Smooth muscle cell (in vitro differentiated cells): ENCODE measurements at regions not wholly inside any gene's neighbourhood (a gene's known extent, or its start where the extent isn't known, plus 50 kb on each side); places are given as distances from the start of the nearest gene placed in this dataset.

Experiments used
- DNase-seq: peaks from one replicate; lab custom pipeline; 2025; ENCODE audit not compliant: unreplicated experiment; lab: John Stamatoyannopoulos, UW
- H2AFZ ChIP-seq: fragments of 200-600 bp; sonication (generic); 2 replicates; pipeline ENCODE4 v1.6.0; 2016; ENCODE audit warnings: antibody characterized with exemption, low read depth, mild to moderate bottlenecking
- H3F3A ChIP-seq: fragments of 200-600 bp; sonication (generic); 2 replicates; pipeline ENCODE4 v1.6.0; 2017; ENCODE audit warnings: antibody characterized with exemption, low read depth
- H3K27ac ChIP-seq: fragments of 200-600 bp; sonication (generic); 2 replicates; pipeline ENCODE4 v1.5.1; 2016; ENCODE audit warnings: low read depth, mild to moderate bottlenecking
- H3K27me3 ChIP-seq: fragments of 200-600 bp; sonication (generic); 2 replicates; pipeline ENCODE4 v1.6.1; 2016; ENCODE audit warnings: low read depth, mild to moderate bottlenecking
- H3K36me3 ChIP-seq: fragments of 200-600 bp; sonication (generic); 2 replicates; pipeline ENCODE4 v1.5.1; 2016; ENCODE audit warnings: low read depth
- H3K4me1 ChIP-seq: fragments of 200-600 bp; sonication (generic); 2 replicates; pipeline ENCODE4 v1.5.1; 2016; ENCODE audit warnings: low read depth
- H3K4me2 ChIP-seq: fragments of 200-600 bp; sonication (generic); 2 replicates; pipeline ENCODE4 v1.6.0; 2016; ENCODE audit warnings: mild to moderate bottlenecking
- H3K4me3 ChIP-seq: fragments of 200-600 bp; sonication (generic); 2 replicates; pipeline ENCODE4 v1.5.1; 2016; ENCODE audit warnings: mild to moderate bottlenecking
- H3K79me2 ChIP-seq: fragments of 200-600 bp; sonication (generic); 2 replicates; pipeline ENCODE4 v1.6.0; 2016; ENCODE audit warnings: low read depth, mild to moderate bottlenecking
- H3K9ac ChIP-seq: fragments of 200-600 bp; sonication (generic); 2 replicates; pipeline ENCODE4 v1.6.0; 2016; ENCODE audit warnings: low read depth
- H3K9me3 ChIP-seq: fragments of 200-600 bp; sonication (generic); replicated peaks from 2 replicates; pipeline ENCODE4 v1.5.1; 2016; ENCODE audit warnings: low read depth
- H4K20me1 ChIP-seq: fragments of 200-600 bp; sonication (generic); 2 replicates; pipeline ENCODE4 v1.6.0; 2016; ENCODE audit warnings: low read depth
- CTCF ChIP-seq: fragments of 200-600 bp; sonication (generic); IDR thresholded peaks from 2 replicates; pipeline ENCODE4 v1.5.1; 2017; ENCODE audit warnings: borderline replicate concordance, mild to moderate bottlenecking, antibody characterized with exemption; ENCODE audit not compliant: insufficient read depth, poor library complexity, severe bottlenecking
- WGBS: methylation state at CpG from one replicate; pipeline ENCODE4 v1.1.7; 2016; ENCODE audit warnings: low lambda C conversion rate; 5-methylcytosine and 5-hydroxymethylcytosine counted together

- no peak for TF ChIP-seq CTCF
- H3K4me3 ChIP-seq, result no peak overlapping the region
- no peak overlapping the region for H3K9ac ChIP-seq
- H3K36me3 ChIP-seq, result no peaks in the 10 kb centered on the region
- DNase-seq, result no peak
- peaks cover 7% of the 10 kb centered on the region for H3K4me1 ChIP-seq
- 98% methylated on average over 33 of the region's 47 CpGs for WGBS
- H4K20me1 ChIP-seq, result no peaks in the 10 kb centered on the region
- no peak overlapping the region for H3K4me2 ChIP-seq
- H2AFZ ChIP-seq, result no peak overlapping the region
- no peaks in the 10 kb centered on the region for H3F3A ChIP-seq
- H3K79me2 ChIP-seq, result no peaks in the 10 kb centered on the region
- H3K27ac ChIP-seq, result no peak overlapping the region
- H3K27me3 ChIP-seq, result no peaks in the 10 kb centered on the region
- H3K9me3 ChIP-seq, result no peaks in the 10 kb centered on the region
These were observed 60.0 kb upstream of the SCEL start for GRCh38 chr13:77475345-77476084.

DNA sequence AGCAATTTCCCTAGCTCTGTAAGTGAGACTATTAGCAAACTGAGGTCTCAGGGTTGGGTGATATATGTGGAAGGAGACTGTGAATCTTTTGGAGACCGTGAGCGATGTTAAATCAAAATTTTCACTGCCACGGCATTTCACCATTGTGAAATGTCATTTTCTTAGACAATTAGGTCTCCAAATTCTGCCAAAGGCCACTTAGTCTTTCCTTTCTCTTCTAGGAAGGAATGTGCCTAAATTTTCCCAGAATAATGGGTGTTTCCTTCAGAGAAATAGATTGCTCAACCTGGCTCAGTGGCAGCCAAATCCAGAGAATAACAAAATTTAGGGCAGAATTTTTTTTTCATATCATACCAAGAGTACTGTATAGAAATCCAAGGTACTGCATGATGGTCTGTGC is 64.5 kb upstream of the SCEL start:
- H4K20me1 ChIP-seq, result no peaks in the 10 kb centered on the region
- 95% methylated on average over 3 of the region's 3 CpGs for WGBS
- no peaks in the 10 kb centered on the region for H3K9me3 ChIP-seq
- H3F3A ChIP-seq, result no peaks in the 10 kb centered on the region
- H3K27ac ChIP-seq, result no peak overlapping the region
- H3K4me1 ChIP-seq, result no peaks in the 10 kb centered on the region
- no peak overlapping the region for H2AFZ ChIP-seq
- no peak for DNase-seq
- H3K79me2 ChIP-seq, result no peaks in the 10 kb centered on the region
- TF ChIP-seq CTCF, result no peak
- no peak overlapping the region for H3K4me2 ChIP-seq
- no peak overlapping the region for H3K9ac ChIP-seq
- no peaks in the 10 kb centered on the region for H3K27me3 ChIP-seq
- no peaks in the 10 kb centered on the region for H3K36me3 ChIP-seq
- no peak overlapping the region for H3K4me3 ChIP-seq

DNA sequence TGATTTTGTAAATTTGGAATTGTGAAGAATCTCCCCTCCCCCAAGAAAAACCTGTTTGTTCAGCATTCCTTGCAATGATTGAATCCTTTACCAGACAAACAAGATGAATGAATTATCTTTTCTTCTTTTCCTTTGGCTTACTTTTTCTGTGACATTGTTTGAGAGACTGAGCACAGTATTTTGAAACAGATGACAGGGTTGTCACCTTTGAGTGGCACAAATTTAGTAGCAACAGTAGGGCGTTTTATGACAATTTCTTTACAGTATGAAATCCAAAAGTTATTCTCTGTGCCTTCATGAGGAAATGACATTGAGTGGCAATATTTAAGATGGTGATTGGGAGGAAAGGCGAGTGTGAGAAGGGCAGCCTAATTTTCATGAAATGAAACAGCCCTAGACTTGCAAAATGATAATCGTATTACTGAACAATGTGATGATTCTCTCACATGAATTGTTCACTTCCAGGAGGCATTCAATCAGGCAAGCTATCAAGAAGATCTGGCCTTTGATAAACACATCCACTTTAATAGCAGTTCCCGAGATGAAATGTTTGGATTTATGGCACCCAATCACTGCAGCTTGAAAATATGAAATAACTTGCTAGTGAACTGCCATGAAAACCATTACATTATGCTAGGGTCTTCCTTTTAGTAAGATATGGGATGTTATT is 68.6 kb upstream of the SCEL start:
- no peak for TF ChIP-seq CTCF
- Histone ChIP-seq H3K36me3 (no peaks in the 10 kb centered on the region), H3K4me1 (no peaks in the 10 kb centered on the region), H3K79me2 (no peaks in the 10 kb centered on the region), H2AFZ (no peak overlapping the region), H3K9me3 (no peaks in the 10 kb centered on the region), H3K27ac (no peak overlapping the region), H3F3A (no peaks in the 10 kb centered on the region), H3K4me3 (no peak overlapping the region), H3K9ac (no peak overlapping the region), H4K20me1 (no peaks in the 10 kb centered on the region), H3K27me3 (no peaks in the 10 kb centered on the region), H3K4me2 (no peak overlapping the region)
- 94% methylated on average over 4 of the region's 4 CpGs for WGBS
- DNase-seq, result no peak
